ENCODE measurements at regions not wholly inside any gene's neighbourhood (a gene's known extent, or its start where the extent isn't known, plus 50 kb on each side); places are given as distances from the start of the nearest gene placed in this dataset.
A peak's percentile ranks its signal among the peaks of the same experiment; 100 is the strongest.
"Not testable (repeated sequence)": the region's sequence is repeated elsewhere in the genome, so short reads cannot be mapped to it uniquely, and the experiment has no call there.

- not testable (repeated sequence) for DNase-seq
These were observed 618.3 kb upstream of the CBLB start for GRCh38 chr3:106486945-106487639.

DNA sequence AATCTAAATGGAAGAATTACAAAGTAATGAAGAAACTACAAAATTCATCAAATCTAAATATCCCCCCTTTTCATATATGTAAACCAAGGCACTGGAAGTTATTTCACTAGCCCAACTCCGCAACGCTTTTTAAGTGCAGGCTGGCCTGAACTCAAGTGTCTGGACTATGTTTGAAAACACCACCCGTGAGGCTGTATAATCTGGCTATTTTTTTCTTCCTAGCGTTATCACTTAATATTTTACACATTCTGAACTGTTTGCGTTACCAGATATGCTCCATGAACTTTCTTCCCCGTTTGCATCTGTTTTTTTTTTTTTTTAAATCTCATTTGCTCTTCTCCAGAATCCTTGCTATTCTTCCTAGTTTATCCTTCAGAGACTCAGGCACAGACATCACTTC is 619.5 kb upstream of the CBLB start:
- DNase-seq, result no peak

GRCh38 chr3:106491796-106492195 is 623.0 kb upstream of the CBLB start:
- DNase-seq, result no peak

GRCh38 chr3:106508331-106508893 is 639.6 kb upstream of the CBLB start:
- DNase-seq, result no peak

- no peak for DNase-seq
These were observed 641.4 kb upstream of the CBLB start for GRCh38 chr3:106510206-106510605.

DNA sequence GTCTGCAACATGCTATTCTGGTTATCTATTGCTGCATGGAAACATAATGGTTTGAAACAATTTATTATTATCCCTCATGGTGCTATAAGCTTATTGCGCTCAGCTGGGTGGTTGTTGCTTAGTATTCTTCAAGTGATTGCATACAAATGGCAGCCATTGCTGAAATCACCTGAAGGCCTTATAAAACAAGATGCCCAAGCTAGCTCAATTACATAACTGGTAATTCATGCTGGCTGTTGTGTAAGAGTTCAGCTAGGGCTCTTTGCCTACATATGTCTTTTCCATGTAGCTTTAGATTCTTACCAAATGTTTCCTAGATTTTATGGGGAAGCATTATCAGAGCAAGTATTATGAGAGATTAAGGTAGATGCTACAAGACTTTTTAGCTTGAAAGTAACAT is 644.0 kb upstream of the CBLB start:
- DNase-seq, result no peak

DNA sequence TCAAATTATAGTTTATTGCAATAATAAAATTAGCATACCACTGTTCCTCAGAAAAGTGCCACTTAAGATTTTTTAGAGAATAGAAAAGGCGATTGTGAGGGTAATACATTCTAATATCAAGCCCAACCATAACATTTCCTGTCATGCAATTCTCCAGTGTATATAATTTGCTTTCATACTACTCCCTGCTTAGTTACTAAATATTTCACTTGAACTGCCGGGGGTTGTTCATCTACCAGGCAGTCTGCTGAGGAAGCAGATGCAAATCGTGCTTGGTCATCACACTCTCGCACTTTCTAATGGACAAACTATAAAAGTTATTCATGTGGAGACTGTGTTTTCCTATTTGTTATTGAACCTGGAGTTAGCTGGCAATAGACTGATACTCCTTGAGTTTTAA is 645.6 kb upstream of the CBLB start:
- peak; percentile 38 for DNase-seq

DNA sequence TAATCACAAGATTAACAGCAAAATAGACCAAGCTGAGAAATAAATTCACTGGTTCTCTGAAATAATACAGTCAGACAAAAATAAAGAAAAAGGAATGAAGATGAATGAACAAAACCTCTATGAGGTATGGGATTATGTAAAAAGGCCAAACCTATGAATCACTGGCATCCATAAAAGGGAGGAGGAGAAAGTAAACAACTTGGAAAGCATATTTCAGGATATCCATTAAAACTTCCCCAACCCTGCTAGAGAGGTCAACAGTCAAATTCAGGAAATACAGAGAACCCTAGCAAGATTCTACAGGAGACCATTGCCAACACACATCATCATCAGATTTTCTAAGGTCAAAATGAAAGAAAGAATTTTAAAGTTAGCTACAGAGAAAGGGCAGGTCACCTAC is 649.7 kb upstream of the CBLB start:
- DNase-seq, result peak; percentile 50

DNA sequence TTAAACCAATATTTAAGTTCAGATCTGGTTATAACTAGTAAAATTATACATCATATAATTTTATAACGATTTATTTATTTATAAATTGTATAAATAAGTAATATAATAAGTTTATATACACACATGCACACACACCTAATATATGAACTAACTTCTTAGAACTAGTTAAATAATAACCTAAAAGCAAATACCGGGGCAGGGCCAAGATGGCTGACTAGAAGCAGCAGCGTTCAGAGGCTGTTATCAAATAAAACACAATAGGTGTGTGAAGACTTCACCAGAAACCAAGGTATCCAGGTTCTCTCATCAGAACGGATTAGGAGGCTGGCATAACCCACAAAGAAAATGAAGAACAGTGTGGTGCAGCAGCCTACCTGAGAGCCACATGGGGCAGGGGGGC is 653.6 kb upstream of the CBLB start:
- DNase-seq, result no peak

GRCh38 chr3:106528932-106529331 is 660.1 kb upstream of the CBLB start:
- DNase-seq, result no peak

GRCh38 chr3:106529738-106530137 is 660.9 kb upstream of the CBLB start:
- DNase-seq, result no peak

- DNase-seq, result no peak
These were observed 661.6 kb upstream of the CBLB start for GRCh38 chr3:106530367-106530766.

DNA sequence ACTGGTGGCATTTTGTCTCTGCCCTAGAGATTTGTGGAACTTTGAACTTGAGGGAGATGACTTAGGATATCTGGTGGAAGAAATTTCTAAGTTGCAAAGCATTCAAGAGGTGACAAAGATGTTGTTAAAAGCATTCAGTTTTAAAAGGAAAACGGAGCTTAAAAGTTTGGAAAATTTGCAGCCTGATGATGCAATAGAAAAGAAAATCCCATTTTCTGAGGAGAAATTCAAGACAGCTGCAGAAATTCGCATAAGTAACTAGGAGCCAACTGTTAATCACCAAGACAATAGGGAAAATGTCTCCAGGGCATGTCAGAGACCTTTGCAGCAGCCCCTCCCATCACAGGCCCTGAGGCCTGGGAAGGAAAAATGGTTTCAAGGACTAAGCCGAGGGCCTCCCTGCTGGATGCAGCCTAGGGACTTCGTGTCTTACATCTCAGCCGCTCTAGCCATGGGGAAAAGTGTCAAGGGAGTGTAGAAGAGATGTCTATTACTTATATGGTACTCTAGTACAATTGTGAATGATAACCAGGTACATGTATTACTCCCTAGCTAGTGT is 663.0 kb upstream of the CBLB start:
- not testable (repeated sequence) for DNase-seq

- no peak for DNase-seq
These were observed 664.4 kb upstream of the CBLB start for GRCh38 chr3:106533093-106533787.

DNA sequence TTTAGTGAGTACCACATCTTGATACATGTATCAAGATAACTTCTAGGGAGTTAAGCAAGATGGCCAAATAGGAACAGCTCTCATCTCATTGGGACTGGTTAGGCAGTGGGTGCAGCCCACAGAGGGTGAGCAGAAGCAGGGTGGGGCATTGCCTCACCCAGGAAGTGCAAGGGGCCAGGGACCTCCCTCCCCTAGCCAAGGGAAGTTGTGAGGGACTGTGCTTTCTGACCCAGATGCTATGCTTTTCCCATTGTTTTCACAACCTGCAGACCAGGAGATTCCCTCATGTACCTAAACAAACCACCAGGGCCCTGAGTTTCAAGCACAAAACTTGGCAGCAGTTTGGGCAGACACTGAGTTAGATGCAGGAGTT is 665.0 kb upstream of the CBLB start:
- no peak for DNase-seq

DNA sequence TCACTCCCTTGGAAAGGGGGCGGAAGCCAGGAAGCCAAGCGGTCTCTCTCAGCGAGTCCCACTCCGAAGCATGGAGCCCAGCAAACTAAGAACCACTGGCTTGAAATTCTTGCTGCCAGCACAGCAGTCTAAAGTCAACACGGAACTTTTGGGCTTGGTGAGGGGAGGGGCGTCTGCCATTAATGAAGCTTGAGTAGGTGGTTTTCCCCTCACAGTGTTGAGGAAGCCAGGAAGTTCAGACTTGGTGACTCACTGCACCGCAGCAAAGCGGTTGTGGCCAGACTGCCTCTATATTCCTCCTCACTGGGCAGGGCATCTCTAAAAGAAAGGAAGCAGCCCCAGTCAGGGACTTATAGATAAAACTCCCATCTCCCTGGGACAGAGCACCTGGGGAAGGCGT is 665.4 kb upstream of the CBLB start:
- no peak for DNase-seq

GRCh38 chr3:106540743-106541142 is 671.9 kb upstream of the CBLB start:
- DNase-seq, result no peak

DNA sequence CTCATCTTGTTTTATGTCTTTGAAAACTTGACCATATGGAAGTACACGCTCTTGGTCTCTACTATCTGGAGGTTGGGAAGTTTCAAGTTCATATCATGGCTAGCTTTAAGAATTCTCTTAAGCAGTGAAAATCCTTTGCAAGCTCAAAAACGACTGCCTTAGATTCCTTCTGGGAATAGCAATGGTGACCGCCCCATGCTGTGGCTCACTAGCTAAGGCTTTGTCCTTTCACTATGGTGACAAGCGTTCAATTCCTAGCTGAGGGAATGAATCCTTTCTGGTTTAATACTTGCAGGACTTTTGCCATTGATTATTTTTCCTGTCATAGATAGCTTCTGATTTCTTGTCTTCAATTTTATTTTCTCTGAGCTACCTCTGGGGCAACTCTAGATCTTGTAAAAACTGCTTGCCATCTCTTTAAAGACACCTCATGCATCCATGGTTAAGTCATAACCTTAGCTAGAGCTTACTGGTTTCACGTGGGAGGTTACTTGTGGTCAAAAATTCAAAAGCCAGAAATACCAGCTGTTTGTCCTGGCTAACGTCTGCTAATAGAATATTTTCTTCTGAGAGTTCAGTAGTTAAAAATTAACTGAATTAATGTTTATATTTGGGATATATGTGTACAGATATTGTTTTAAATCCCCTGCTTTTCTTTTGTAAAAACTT is 673.4 kb upstream of the CBLB start:
- DNase-seq, result peak; percentile 84

DNA sequence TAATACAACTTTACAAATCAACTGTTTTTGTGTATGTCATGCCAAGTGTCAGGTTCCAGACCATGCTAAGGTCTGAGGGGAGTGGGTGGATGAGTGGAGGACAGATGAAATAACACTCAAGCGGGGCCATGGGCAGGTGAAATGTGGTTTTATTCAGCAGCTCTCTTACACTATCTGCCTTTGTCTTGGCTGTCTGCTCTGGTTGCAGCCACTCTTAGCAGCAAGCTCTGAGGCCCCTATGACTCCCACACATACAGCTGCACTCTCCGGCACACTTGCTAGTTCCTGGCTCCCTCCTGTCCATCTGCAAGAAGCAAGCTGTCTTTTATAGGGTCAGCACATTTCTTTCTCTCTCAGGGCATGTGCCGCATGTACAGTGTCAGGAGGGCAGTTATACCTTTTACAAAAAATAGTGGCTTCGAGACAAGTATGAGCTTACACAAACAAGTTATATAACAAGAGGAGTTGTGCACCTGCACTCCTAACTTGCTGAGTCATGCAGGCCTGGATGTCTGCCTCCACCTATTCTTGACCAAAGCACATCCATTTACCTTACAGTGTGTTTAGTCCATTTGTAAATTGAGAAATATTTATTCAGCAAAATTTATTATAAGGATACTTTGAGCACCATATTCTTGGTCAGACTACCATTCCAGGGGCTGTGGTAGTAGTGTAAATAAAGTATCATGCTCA is 683.7 kb upstream of the CBLB start:
- DNase-seq, result no peak

GRCh38 chr3:106560451-106560966 is 691.7 kb upstream of the CBLB start:
- peak; percentile 96 for DNase-seq

DNA sequence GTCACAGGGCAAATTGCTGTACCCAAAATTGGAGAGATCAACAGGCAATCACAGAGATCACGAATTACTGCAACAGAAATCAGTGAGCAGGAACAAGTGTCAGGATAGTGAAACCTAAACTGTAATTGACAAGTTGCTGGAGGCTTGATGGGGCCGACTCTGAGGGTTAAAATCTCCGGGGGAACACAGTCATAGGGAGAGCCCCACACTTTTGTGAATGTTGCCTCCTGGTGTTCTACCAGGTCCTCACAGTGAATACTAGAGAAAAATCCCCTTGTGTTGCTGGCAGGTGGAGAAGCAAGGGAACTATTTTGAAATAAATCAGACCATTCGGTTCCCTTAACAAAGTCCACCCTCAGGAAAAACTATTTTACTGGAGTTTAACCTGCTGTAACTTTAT is 697.5 kb upstream of the CBLB start:
- DNase-seq, result no peak

- peak; percentile 13 for DNase-seq
These were observed 701.6 kb upstream of the CBLB start for GRCh38 chr3:106570426-106570825.

- no peak for DNase-seq
These were observed 704.8 kb upstream of the CBLB start for GRCh38 chr3:106573605-106574004.
